PC-3 (cell line): ENCODE measurements at regions not wholly inside any gene's neighbourhood (a gene's known extent, or its start where the extent isn't known, plus 50 kb on each side); places are given as distances from the start of the nearest gene placed in this dataset.

Source experiments
- ATAC-seq: fragments of 200-7000 bp; cut with Tn5 transposase; 2 replicates; pipeline ENCODE4 v1.9.1; 2020; ENCODE audit warnings: mild to moderate bottlenecking, moderate library complexity
- BruUV-seq: library from RNA; stranded (reverse); fragments of 400-500 nt; replicated peaks from 2 replicates; lab custom pipeline; 2021; lab: Mats Ljungman, UMichigan
- CTCF ChIA-PET: fragments of 300-600 bp; sonication (Branson Sonifier 250); formaldehyde crosslinking; loops from one replicate; lab custom pipeline; 2022; ENCODE audit warnings: antibody characterized with exemption; lab: Charles Lee
- POLR2A ChIA-PET: fragments of 300-600 bp; sonication (Branson Sonifier 250); formaldehyde crosslinking; loops from one replicate; lab custom pipeline; 2022; ENCODE audit warnings: antibody characterized with exemption; ENCODE audit not compliant: unreplicated experiment; lab: Charles Lee
- DNase-seq: peaks from one replicate; pipeline ENCODE4 v3.0.0-alpha.2; 2015
- H2AFZ ChIP-seq: fragments of 300-600 bp; sonication (generic); 2 replicates; pipeline ENCODE4 v1.6.0; 2016; ENCODE audit warnings: antibody characterized with exemption, low read length
- H3F3A ChIP-seq: fragments of 300-600 bp; sonication (generic); one replicate; pipeline ENCODE4 v1.6.0; 2017; ENCODE audit warnings: antibody characterized with exemption, low read length, control low read depth, mild to moderate bottlenecking; ENCODE audit not compliant: unreplicated experiment
- H3K27ac ChIP-seq: fragments of 300-600 bp; sonication (generic); 2 replicates; pipeline ENCODE4 v1.5.1; 2016; ENCODE audit warnings: mild to moderate bottlenecking, low read length
- H3K27me3 ChIP-seq: fragments of 300-600 bp; sonication (generic); 2 replicates; pipeline ENCODE4 v1.6.1; 2016; ENCODE audit warnings: low read length, mixed read lengths
- H3K36me3 ChIP-seq: fragments of 300-600 bp; sonication (generic); 2 replicates; pipeline ENCODE4 v1.6.1; 2016; ENCODE audit warnings: low read depth, mixed run types, low read length, mixed read lengths
- H3K4me1 ChIP-seq: fragments of 300-600 bp; sonication (generic); 2 replicates; pipeline ENCODE4 v1.5.1; 2016; ENCODE audit warnings: low read length; ENCODE audit not compliant: insufficient read depth
- H3K4me2 ChIP-seq: fragments of 300-600 bp; sonication (generic); 2 replicates; pipeline ENCODE4 v1.6.0; 2016; ENCODE audit warnings: low read length
- H3K4me3 ChIP-seq: fragments of 300-600 bp; sonication (generic); 2 replicates; pipeline ENCODE4 v1.5.1; 2016; ENCODE audit warnings: mild to moderate bottlenecking, low read length, mixed read lengths
- H3K79me2 ChIP-seq: fragments of 300-600 bp; sonication (generic); 2 replicates; pipeline ENCODE4 v1.6.1; 2017; ENCODE audit warnings: low read length, mixed read lengths
- H3K9ac ChIP-seq: fragments of 300-600 bp; sonication (generic); 2 replicates; pipeline ENCODE4 v1.6.0; 2016; ENCODE audit warnings: mild to moderate bottlenecking, low read length
- H3K9me2 ChIP-seq: fragments of 300-600 bp; sonication (generic); replicated peaks from 2 replicates; pipeline ENCODE4 v1.6.1; 2016; ENCODE audit warnings: mixed run types, low read length, mixed read lengths
- H3K9me3 ChIP-seq: fragments of 300-600 bp; sonication (generic); 2 replicates; pipeline ENCODE4 v1.6.1; 2016; ENCODE audit warnings: low read length, mixed read lengths
- H4K20me1 ChIP-seq: fragments of 300-600 bp; sonication (generic); 2 replicates; pipeline ENCODE4 v1.6.1; 2016; ENCODE audit warnings: low read length, mixed read lengths
- CTCF ChIP-seq: fragments of 300-600 bp; sonication (generic); conservative IDR thresholded peaks from 2 replicates; pipeline ENCODE4 v1.5.1; 2017; ENCODE audit warnings: antibody characterized with exemption, low read depth, mild to moderate bottlenecking, low read length
- EZH2 ChIP-seq: fragments of 300-600 bp; sonication (generic); IDR thresholded peaks from one replicate; pipeline ENCODE4 v1.6.1; 2017; ENCODE audit warnings: antibody characterized with exemption, mild to moderate bottlenecking, low read length; ENCODE audit not compliant: unreplicated experiment
- EZH2phosphoT487 ChIP-seq: fragments of 300-600 bp; sonication (generic); IDR thresholded peaks from 2 replicates; pipeline ENCODE4 v1.6.1; 2018; ENCODE audit warnings: mild to moderate bottlenecking, antibody characterized with exemption, low read length, borderline replicate concordance
- intact Hi-C: fragments of 100-400 bp; cut with micrococcal nuclease; formaldehyde crosslinking; loops from 2 replicates; pipeline ENCODE4 v1.9.0; 2023

- intact Hi-C loops: no loop called here
- TF ChIP-seq EZH2 (no peak), CTCF (no peak), EZH2phosphoT487 (no peak)
- Histone ChIP-seq H3K9ac (no peak overlapping the region), H3K4me2 (no peak overlapping the region), H3K9me2 (no peaks in the 10 kb centered on the region), H4K20me1 (no peaks in the 10 kb centered on the region), H3F3A (no peaks in the 10 kb centered on the region), H3K4me3 (no peak overlapping the region), H3K79me2 (no peaks in the 10 kb centered on the region), H3K36me3 (no peaks in the 10 kb centered on the region), H2AFZ (no peak overlapping the region), H3K4me1 (peaks cover 15% of the 10 kb centered on the region), H3K27me3 (no peaks in the 10 kb centered on the region), H3K27ac (no peak overlapping the region), H3K9me3 (no peaks in the 10 kb centered on the region)
- DNase-seq: no peak
- ChIA-PET CTCF (no interaction called here), POLR2A (no interaction called here)
- no TSS peak for BruUV-seq
- no peak for ATAC-seq
These were observed 159.5 kb upstream of the IRF2BP2 start for GRCh38 chr1:234769284-234769985.

GRCh38 chr1:234768569-234769283 lies 158.7 kb upstream of the IRF2BP2 start:
- no TSS peak for BruUV-seq

More at GRCh38 chr1:234768569-234769283, 158.7 kb upstream of the IRF2BP2 start:
- H3K4me1 ChIP-seq: peaks cover 15% of the 10 kb centered on the region
- H3K27me3 ChIP-seq: no peaks in the 10 kb centered on the region
- no peaks in the 10 kb centered on the region for H3K79me2 ChIP-seq
- no peaks in the 10 kb centered on the region for H3F3A ChIP-seq
- no peaks in the 10 kb centered on the region for H3K9me2 ChIP-seq
- CTCF ChIA-PET: no interaction called here
- H3K9ac ChIP-seq: no peak overlapping the region
- H4K20me1 ChIP-seq: no peaks in the 10 kb centered on the region
- no peak overlapping the region for H3K4me2 ChIP-seq
- intact Hi-C loops: no loop called here
- ATAC-seq (no peak), DNase-seq (no peak)
- H3K9me3 ChIP-seq: no peaks in the 10 kb centered on the region
- H3K27ac ChIP-seq: no peak overlapping the region
- H2AFZ ChIP-seq: no peak overlapping the region
- TF ChIP-seq EZH2: no peak
- TF ChIP-seq EZH2phosphoT487: no peak
- no peak for TF ChIP-seq CTCF
- H3K36me3 ChIP-seq: no peaks in the 10 kb centered on the region
- POLR2A ChIA-PET: no interaction called here
- H3K4me3 ChIP-seq: no peak overlapping the region
